Neural cell (in vitro differentiated cells): ENCODE measurements at regions not wholly inside any gene's neighbourhood (a gene's known extent, or its start where the extent isn't known, plus 50 kb on each side); places are given as distances from the start of the nearest gene placed in this dataset.

Experiments used
- H2AFZ ChIP-seq: fragments of 200-600, 300-800 bp; sonication (generic), shearing (Covaris generic); 2 replicates; pipeline ENCODE4 v1.6.0; 2014; ENCODE audit warnings: low read depth, mild to moderate bottlenecking, antibody characterized with exemption, low read length, moderate library complexity
- H3F3A ChIP-seq: fragments of 200-600 bp; shearing (Covaris generic); 2 replicates; pipeline ENCODE4 v1.6.1; 2016; ENCODE audit warnings: mild to moderate bottlenecking, moderate library complexity, mixed read lengths, antibody characterized with exemption, low read length; ENCODE audit not compliant: insufficient read depth, poor library complexity, severe bottlenecking
- H3K27ac ChIP-seq: fragments of 200-600, 300-800 bp; sonication (generic), shearing (Covaris generic); 2 replicates; pipeline ENCODE4 v1.5.1; 2014; ENCODE audit warnings: mild to moderate bottlenecking, low read length, moderate library complexity
- H3K27me3 ChIP-seq: fragments of 300-800, 200-600 bp; sonication (generic), shearing (Covaris generic); 2 replicates; pipeline ENCODE4 v1.6.0; 2014; ENCODE audit warnings: mild to moderate bottlenecking, low read depth, low read length, moderate library complexity; ENCODE audit not compliant: insufficient read depth
- H3K36me3 ChIP-seq: fragments of 300-800, 200-600 bp; sonication (generic), shearing (Covaris generic); 2 replicates; pipeline ENCODE4 v1.5.1; 2014; ENCODE audit warnings: mild to moderate bottlenecking, antibody characterized with exemption, low read length, moderate library complexity; ENCODE audit not compliant: insufficient read depth
- H3K4me2 ChIP-seq: fragments of 300-800, 200-600 bp; sonication (generic), shearing (Covaris generic); 2 replicates; pipeline ENCODE4 v1.6.0; 2014; ENCODE audit warnings: mild to moderate bottlenecking, low read length
- H3K4me3 ChIP-seq: fragments of 300-800, 200-600 bp; sonication (generic), shearing (Covaris generic); 2 replicates; pipeline ENCODE4 v1.5.1; 2014; ENCODE audit warnings: mild to moderate bottlenecking, low read length, moderate library complexity
- H3K79me2 ChIP-seq: fragments of 200-600 bp; shearing (Covaris generic); replicated peaks from 2 replicates; pipeline ENCODE4 v1.6.0; 2014; ENCODE audit warnings: mild to moderate bottlenecking, low read length, moderate library complexity; ENCODE audit not compliant: insufficient read depth
- H3K9ac ChIP-seq: fragments of 300-800, 200-600 bp; sonication (generic), shearing (Covaris generic); 2 replicates; pipeline ENCODE4 v1.6.1; 2016; ENCODE audit warnings: mild to moderate bottlenecking, low read length, mixed read lengths
- H3K9me2 ChIP-seq: fragments of 200-600 bp; shearing (Covaris generic); 2 replicates; pipeline ENCODE4 v1.6.1; 2016; ENCODE audit warnings: mild to moderate bottlenecking, low read length, mixed read lengths; ENCODE audit not compliant: insufficient read depth
- H3K9me3 ChIP-seq: fragments of 200-600, 300-800 bp; sonication (generic), shearing (Covaris generic); 2 replicates; pipeline ENCODE4 v1.6.1; 2016; ENCODE audit warnings: mild to moderate bottlenecking, mixed run types, low read length, moderate library complexity, mixed read lengths
- H4K20me1 ChIP-seq: fragments of 200-600 bp; shearing (Covaris generic); 2 replicates; pipeline ENCODE4 v1.6.1; 2016; ENCODE audit warnings: mild to moderate bottlenecking, mixed run types; ENCODE audit not compliant: insufficient read depth
- CTCF ChIP-seq: fragments of 450-650 bp; IDR thresholded peaks from 2 replicates; pipeline ENCODE4 v1.5.1; 2014; ENCODE audit warnings: antibody characterized with exemption, mild to moderate bottlenecking, moderate library complexity; ENCODE audit not compliant: poor library complexity, severe bottlenecking
- EP300 ChIP-seq: fragments of 450-650 bp; conservative IDR thresholded peaks from 2 replicates; pipeline ENCODE4 v1.6.1; 2014; ENCODE audit warnings: antibody characterized with exemption, mild to moderate bottlenecking, moderate library complexity; ENCODE audit not compliant: poor library complexity, severe bottlenecking
- EZH2 ChIP-seq: fragments of 200-600, 300-800 bp; shearing (Covaris generic), sonication (generic); IDR thresholded peaks from 2 replicates; pipeline ENCODE4 v1.6.1; 2014; ENCODE audit warnings: antibody characterized with exemption, low read length, borderline replicate concordance, mild to moderate bottlenecking; ENCODE audit not compliant: insufficient read depth, poor library complexity, severe bottlenecking
- RAD21 ChIP-seq: fragments of 450-650 bp; conservative IDR thresholded peaks from 2 replicates; pipeline ENCODE4 v1.6.1; 2014; ENCODE audit warnings: antibody characterized with exemption, mild to moderate bottlenecking, moderate library complexity
- REST ChIP-seq: IDR thresholded peaks from 2 replicates; pipeline ENCODE4 v1.6.1; 2012; ENCODE audit warnings: borderline replicate concordance
- SMC3 ChIP-seq: fragments of 450-650 bp; conservative IDR thresholded peaks from 2 replicates; pipeline ENCODE4 v1.6.1; 2014; ENCODE audit warnings: antibody characterized with exemption, mild to moderate bottlenecking, moderate library complexity; ENCODE audit not compliant: poor library complexity

DNA sequence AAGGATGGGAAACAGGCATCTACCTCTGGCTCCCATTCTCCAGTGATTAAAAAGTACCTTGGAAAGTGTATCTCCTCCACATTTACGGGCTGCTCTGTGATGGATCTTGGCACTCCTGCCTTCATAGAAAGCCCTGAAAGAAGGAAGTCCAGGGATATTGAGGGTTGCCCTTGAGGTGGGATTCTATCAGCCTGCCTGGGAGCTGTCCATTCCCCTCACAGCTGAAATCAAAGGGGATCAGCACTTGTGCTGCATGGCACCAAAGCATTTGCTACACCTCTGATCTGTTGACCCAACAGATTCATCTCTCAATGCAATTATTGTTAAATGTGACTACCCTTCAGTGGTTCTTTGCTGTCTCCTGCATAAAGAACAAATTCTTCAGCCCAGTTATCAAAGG is 442.0 kb upstream of the RUNX1 start:
- H3K9me3 ChIP-seq, result no peaks in the 10 kb centered on the region
- H3K9ac ChIP-seq, result no peak overlapping the region
- no peak overlapping the region for H3K4me2 ChIP-seq
- no peaks in the 10 kb centered on the region for H3F3A ChIP-seq
- H3K27ac ChIP-seq, result no peak overlapping the region
- no peaks in the 10 kb centered on the region for H3K9me2 ChIP-seq
- no peaks in the 10 kb centered on the region for H3K36me3 ChIP-seq
- H3K4me3 ChIP-seq, result no peak overlapping the region
- no peaks in the 10 kb centered on the region for H3K79me2 ChIP-seq
- TF ChIP-seq EP300, result no peak
- no peak for TF ChIP-seq SMC3
- H3K27me3 ChIP-seq, result no peaks in the 10 kb centered on the region
- no peak overlapping the region for H2AFZ ChIP-seq
- H4K20me1 ChIP-seq, result no peaks in the 10 kb centered on the region

GRCh38 chr21:35489389-35489980 is 440.4 kb upstream of the RUNX1 start:
- Histone ChIP-seq H3K4me2 (no peak overlapping the region), H3K79me2 (no peaks in the 10 kb centered on the region), H3K4me3 (no peak overlapping the region), H3F3A (no peaks in the 10 kb centered on the region), H3K36me3 (no peaks in the 10 kb centered on the region), H3K9ac (no peak overlapping the region), H3K9me2 (no peaks in the 10 kb centered on the region), H4K20me1 (no peaks in the 10 kb centered on the region), H2AFZ (no peak overlapping the region), H3K27me3 (no peaks in the 10 kb centered on the region), H3K9me3 (no peaks in the 10 kb centered on the region), H3K27ac (no peak overlapping the region)
- TF ChIP-seq REST, result no peak
- no peak for TF ChIP-seq CTCF
- TF ChIP-seq EZH2, result no peak
- no peak for TF ChIP-seq RAD21

DNA sequence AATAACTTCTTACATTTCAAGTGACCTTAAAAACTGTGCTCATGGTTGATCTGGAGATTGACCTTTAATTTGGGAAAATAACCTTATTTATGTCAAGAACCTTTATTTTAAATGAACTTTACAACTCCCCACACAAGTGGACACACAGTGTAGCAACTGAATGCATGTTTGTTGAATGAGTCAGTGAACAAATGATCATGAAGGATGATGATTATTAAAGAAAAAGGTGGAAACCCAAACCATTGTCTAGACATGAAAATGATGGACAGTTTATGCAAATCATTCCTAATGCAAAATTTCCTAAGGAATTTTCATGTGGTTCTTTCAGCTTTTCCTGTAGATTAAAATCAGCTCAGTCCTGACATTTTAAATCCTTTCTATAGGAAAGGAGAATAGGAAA is 439.8 kb upstream of the RUNX1 start:
- Histone ChIP-seq H4K20me1 (no peaks in the 10 kb centered on the region), H2AFZ (no peak overlapping the region), H3K4me2 (no peak overlapping the region), H3K9me2 (no peaks in the 10 kb centered on the region), H3K79me2 (no peaks in the 10 kb centered on the region), H3K36me3 (no peaks in the 10 kb centered on the region), H3F3A (no peaks in the 10 kb centered on the region), H3K9ac (no peak overlapping the region), H3K27me3 (no peaks in the 10 kb centered on the region), H3K9me3 (no peaks in the 10 kb centered on the region), H3K4me3 (no peak overlapping the region), H3K27ac (no peak overlapping the region)
- TF ChIP-seq REST, result no peak
- no peak for TF ChIP-seq EZH2
- TF ChIP-seq SMC3, result no peak
- no peak for TF ChIP-seq CTCF
